B cell (primary cell): ENCODE measurements at regions not wholly inside any gene's neighbourhood (a gene's known extent, or its start where the extent isn't known, plus 50 kb on each side); places are given as distances from the start of the nearest gene placed in this dataset.

ENCODE experiments used
- ATAC-seq: fragments of 200-7000 bp; cut with Tn5 transposase; one replicate; pipeline ENCODE4 v1.10.0; 2021; ENCODE audit warnings: low read depth, mild to moderate bottlenecking, moderate number of reproducible peaks, moderate library complexity
- CTCF ChIA-PET: fragments of 350-600 bp; sonication (Branson Sonifier 250); formaldehyde crosslinking; loops from one replicate; lab custom pipeline; 2021; ENCODE audit warnings: antibody characterized with exemption, inconsistent platforms; lab: Charles Lee
- POLR2A ChIA-PET: fragments of 350-600 bp; sonication (Branson Sonifier 250); formaldehyde crosslinking; loops from one replicate; lab custom pipeline; 2021; ENCODE audit warnings: antibody characterized with exemption; lab: Charles Lee
- DNase-seq: peaks from one replicate; pipeline ENCODE4 v3.0.0; 2013
- H2AFZ ChIP-seq: 2 replicates; pipeline ENCODE4 v1.6.1; 2012; ENCODE audit warnings: mild to moderate bottlenecking, low read depth, low read length; ENCODE audit not compliant: insufficient read depth, poor library complexity, severe bottlenecking
- H3K27ac ChIP-seq, 2 donors: 1 replicate in 1 of 2; 2 replicates in 1 of 2; pipeline ENCODE4 v1.5.1; 2012 to 2013; ENCODE audit warnings: low read length in 2 of 2, mild to moderate bottlenecking in 2 of 2, moderate library complexity in 1 of 2
- H3K27me3 ChIP-seq, 4 experiments: fragments of 200-600 bp in 1 of 4; sonication (generic) in 1 of 4; replicated peaks in 1 of 4; 1 replicate in 2 of 4; 2 replicates in 2 of 4; pipeline versions ENCODE4 v1.6.1 to v1.7.0; 2013 to 2016; ENCODE audit warnings: low read length in 3 of 4, mild to moderate bottlenecking in 2 of 4, mixed read lengths in 1 of 4, moderate library complexity in 1 of 4; ENCODE audit not compliant: insufficient read depth in 4 of 4, control insufficient read depth in 3 of 4; ENCODE audit errors: control extremely low read depth in 1 of 4
- H3K36me3 ChIP-seq, 2 experiments: replicated peaks in 1 of 2; 1 replicate in 1 of 2; 2 replicates in 1 of 2; pipeline versions ENCODE4 v1.6.1 to v1.7.1; 2013; ENCODE audit warnings: low read length in 1 of 2; ENCODE audit not compliant: insufficient read depth in 2 of 2, control insufficient read depth in 1 of 2; ENCODE audit errors: control extremely low read depth in 1 of 2, extremely low read depth in 1 of 2
- H3K4me1 ChIP-seq, 2 donors: fragments of 200-600 bp in 1 of 2; sonication (generic) in 1 of 2; 1 replicate in 1 of 2; 2 replicates in 1 of 2; pipeline versions ENCODE4 v1.5.1 to v1.6.1; 2013 to 2017; ENCODE audit warnings: low read length in 2 of 2; ENCODE audit not compliant: control insufficient read depth in 2 of 2, insufficient read depth in 2 of 2
- H3K4me2 ChIP-seq: replicated peaks from 2 replicates; pipeline ENCODE3; 2012; ENCODE audit warnings: mild to moderate bottlenecking, low read depth, low read length; ENCODE audit not compliant: poor library complexity, severe bottlenecking
- H3K4me3 ChIP-seq, 5 experiments: fragments of 200-600 bp in 1 of 5; sonication (generic) in 1 of 5; 1 replicate in 3 of 5; 2 replicates in 2 of 5; pipeline versions ENCODE4 v1.5.1 to v1.7.0; 2011 to 2016; ENCODE audit warnings: low read length in 4 of 5, mild to moderate bottlenecking in 4 of 5, low read depth in 2 of 5, control low read depth in 1 of 5, moderate library complexity in 1 of 5; ENCODE audit not compliant: insufficient read depth in 1 of 5; ENCODE audit errors: control extremely low read depth in 1 of 5, extremely low read depth in 1 of 5
- H3K79me2 ChIP-seq: fragments of 200-600 bp; sonication (generic); one replicate; pipeline ENCODE4 v1.6.0; 2016; ENCODE audit warnings: low read length; ENCODE audit not compliant: control insufficient read depth, insufficient read depth
- H3K9ac ChIP-seq: fragments of 200-600 bp; sonication (generic); 2 replicates; pipeline ENCODE4 v1.6.1; 2017; ENCODE audit warnings: mild to moderate bottlenecking, low read length, moderate library complexity
- H3K9me3 ChIP-seq, 3 donors: one replicate each; pipeline versions ENCODE4 v1.6.1 to v1.7.1; 2013; ENCODE audit warnings: low read length in 2 of 3; ENCODE audit not compliant: control insufficient read depth in 2 of 3, insufficient read depth in 1 of 3; ENCODE audit errors: control extremely low read depth in 1 of 3
- H4K20me1 ChIP-seq: 2 replicates; pipeline ENCODE4 v1.6.0; 2012; ENCODE audit warnings: mild to moderate bottlenecking, low read length; ENCODE audit not compliant: insufficient read depth, control insufficient read depth, poor library complexity, severe bottlenecking
- H3K27ac Mint-ChIP-seq: one replicate; pipeline ENCODE4 v1.8.0; 2021; ENCODE audit warnings: mixed read lengths
- H3K27me3 Mint-ChIP-seq: one replicate; pipeline ENCODE4 v1.8.0; 2021; ENCODE audit warnings: mixed read lengths
- H3K4me1 Mint-ChIP-seq: one replicate; pipeline ENCODE4 v1.8.0; 2021; ENCODE audit warnings: mixed read lengths
- H3K4me3 Mint-ChIP-seq: one replicate; pipeline ENCODE4 v1.8.0; 2021; ENCODE audit warnings: mixed read lengths
- H3K9me3 Mint-ChIP-seq: one replicate; pipeline ENCODE4 v1.8.0; 2022; ENCODE audit warnings: mixed read lengths; ENCODE audit not compliant: insufficient read depth
- CTCF ChIP-seq: fragments of 200-600 bp; IDR thresholded peaks from one replicate; pipeline ENCODE4 v1.8.0; 2022; ENCODE audit warnings: antibody characterized with exemption, mild to moderate bottlenecking
- EZH2 ChIP-seq: IDR thresholded peaks from 2 replicates; pipeline ENCODE4 v1.6.1; 2012; ENCODE audit warnings: borderline replicate concordance, low read depth, mild to moderate bottlenecking, moderate library complexity, low read length; ENCODE audit not compliant: insufficient read depth, poor library complexity, severe bottlenecking
- WGBS: methylation state at CpG from one replicate; pipeline ENCODE4 v1.1.5; 2013; ENCODE audit warnings: missing lambda C conversion rate; ENCODE audit not compliant: insufficient coverage; 5-methylcytosine and 5-hydroxymethylcytosine counted together
- intact Hi-C: fragments of 100-400 bp; cut with micrococcal nuclease; formaldehyde crosslinking; loops from one replicate; pipeline ENCODE4 v1.10.0; 2022

GRCh38 chr11:81197396-81197795 is 1536.3 kb downstream of the FAM181B start:
- H3K4me3 ChIP-seq: no peak overlapping the region
- Mint-ChIP-seq H3K4me3 (no peak overlapping the region), H3K4me1 (no peaks in the 10 kb centered on the region), H3K27me3 (no peaks in the 10 kb centered on the region), H3K9me3 (no peaks in the 10 kb centered on the region), H3K27ac (no peak overlapping the region)
- H3K36me3 ChIP-seq: no peaks in the 10 kb centered on the region
- DNase-seq (no peak), ATAC-seq (no peak)
- no peak overlapping the region for H3K27ac ChIP-seq
- H3K4me1 ChIP-seq: no peaks in the 10 kb centered on the region
- intact Hi-C loops: no loop called here
- POLR2A ChIA-PET: no interaction called here
- H3K9me3 ChIP-seq: no peaks in the 10 kb centered on the region
- no peak for TF ChIP-seq CTCF
- no peak for TF ChIP-seq EZH2
- no peaks in the 10 kb centered on the region for H4K20me1 ChIP-seq
- H3K4me2 ChIP-seq: no peak overlapping the region
- no peak overlapping the region for H3K9ac ChIP-seq
- H3K27me3 ChIP-seq: no peaks in the 10 kb centered on the region
- 81% methylated on average over 3 of the region's 3 CpGs for WGBS
- H2AFZ ChIP-seq: no peak overlapping the region
- CTCF ChIA-PET: no interaction called here
- H3K79me2 ChIP-seq: no peaks in the 10 kb centered on the region

- H3K9ac ChIP-seq: no peak overlapping the region
- no peak overlapping the region for H2AFZ ChIP-seq
- H3K4me2 ChIP-seq: no peak overlapping the region
- H3K9me3 ChIP-seq: no peaks in the 10 kb centered on the region
- ATAC-seq (no peak), DNase-seq (no peak)
- H3K79me2 ChIP-seq: no peaks in the 10 kb centered on the region
- H3K4me1 ChIP-seq: no peaks in the 10 kb centered on the region
- no peak overlapping the region for H3K27ac ChIP-seq
- no peak overlapping the region for H3K4me3 Mint-ChIP-seq
- TF ChIP-seq EZH2 (no peak), CTCF (no peak)
- no peaks in the 10 kb centered on the region for H3K27me3 ChIP-seq
- no peaks in the 10 kb centered on the region for H3K27me3 Mint-ChIP-seq
- H3K36me3 ChIP-seq: no peaks in the 10 kb centered on the region
- intact Hi-C loops: no loop called here
- H3K4me3 ChIP-seq: no peak overlapping the region
- no peaks in the 10 kb centered on the region for H4K20me1 ChIP-seq
- no peak overlapping the region for H3K27ac Mint-ChIP-seq
- no peaks in the 10 kb centered on the region for H3K4me1 Mint-ChIP-seq
- H3K9me3 Mint-ChIP-seq: no peaks in the 10 kb centered on the region
- ChIA-PET POLR2A (no interaction called here), CTCF (no interaction called here)
These were observed 1541.1 kb downstream of the FAM181B start for GRCh38 chr11:81192516-81192915.
